ENCODE measurements at regions not wholly inside any gene's neighbourhood (a gene's known extent, or its start where the extent isn't known, plus 50 kb on each side); places are given as distances from the start of the nearest gene placed in this dataset.

DNA sequence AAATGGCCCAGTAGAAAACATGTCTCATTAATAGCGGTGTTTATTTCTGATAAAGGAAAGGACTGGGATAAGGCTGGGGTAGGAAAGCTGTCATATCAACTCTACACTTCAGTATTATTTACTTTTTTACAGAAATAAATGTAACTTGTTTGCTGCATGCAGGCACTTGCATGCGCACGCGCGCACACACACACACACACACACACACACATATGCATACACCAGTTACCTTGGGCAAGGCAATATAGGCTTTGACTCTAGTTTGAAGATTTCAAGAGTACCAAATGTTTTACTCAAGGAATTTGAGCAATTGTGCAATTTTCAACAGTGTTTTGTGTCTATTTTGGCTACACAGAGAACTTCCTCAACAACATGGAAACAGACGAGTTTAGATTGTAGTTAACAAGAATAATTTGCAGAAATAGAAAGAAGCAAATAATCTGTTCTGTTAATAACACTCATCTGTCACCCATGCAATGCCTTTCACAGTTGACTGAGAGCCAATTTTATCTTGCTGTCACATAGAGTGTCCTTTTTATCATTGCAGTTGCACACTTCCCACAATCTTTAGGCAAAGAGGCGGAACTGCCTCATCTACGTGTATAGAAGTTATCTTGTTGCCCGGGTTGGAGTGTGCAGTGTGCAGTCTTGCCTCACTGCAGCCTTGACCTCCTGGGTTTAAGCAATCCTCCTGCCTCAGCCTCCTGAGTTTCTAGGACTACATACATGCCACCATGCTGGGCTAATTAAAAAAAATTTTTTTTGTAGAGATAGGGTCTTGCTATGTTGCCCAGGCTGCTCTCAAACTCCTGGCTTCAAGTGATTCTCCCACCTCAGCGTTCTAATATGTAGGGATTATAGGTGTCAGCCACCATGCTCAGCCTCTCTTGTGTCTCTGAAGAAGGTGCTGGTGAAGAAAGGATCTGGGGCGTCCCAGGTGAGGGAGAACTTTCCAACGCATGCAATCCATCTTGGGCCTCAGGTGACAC is 64.6 kb upstream of the GPCPD1 start:
- no peaks in the 10 kb centered on the region for H3K27me3 ChIP-seq (replicated peaks; ENCODE audit: control insufficient read depth, insufficient read depth, low read length)
- no peaks in the 10 kb centered on the region for H3K36me3 ChIP-seq (ENCODE audit: control insufficient read depth, insufficient read depth, low read length)
- TF ChIP-seq, protein P1, sequence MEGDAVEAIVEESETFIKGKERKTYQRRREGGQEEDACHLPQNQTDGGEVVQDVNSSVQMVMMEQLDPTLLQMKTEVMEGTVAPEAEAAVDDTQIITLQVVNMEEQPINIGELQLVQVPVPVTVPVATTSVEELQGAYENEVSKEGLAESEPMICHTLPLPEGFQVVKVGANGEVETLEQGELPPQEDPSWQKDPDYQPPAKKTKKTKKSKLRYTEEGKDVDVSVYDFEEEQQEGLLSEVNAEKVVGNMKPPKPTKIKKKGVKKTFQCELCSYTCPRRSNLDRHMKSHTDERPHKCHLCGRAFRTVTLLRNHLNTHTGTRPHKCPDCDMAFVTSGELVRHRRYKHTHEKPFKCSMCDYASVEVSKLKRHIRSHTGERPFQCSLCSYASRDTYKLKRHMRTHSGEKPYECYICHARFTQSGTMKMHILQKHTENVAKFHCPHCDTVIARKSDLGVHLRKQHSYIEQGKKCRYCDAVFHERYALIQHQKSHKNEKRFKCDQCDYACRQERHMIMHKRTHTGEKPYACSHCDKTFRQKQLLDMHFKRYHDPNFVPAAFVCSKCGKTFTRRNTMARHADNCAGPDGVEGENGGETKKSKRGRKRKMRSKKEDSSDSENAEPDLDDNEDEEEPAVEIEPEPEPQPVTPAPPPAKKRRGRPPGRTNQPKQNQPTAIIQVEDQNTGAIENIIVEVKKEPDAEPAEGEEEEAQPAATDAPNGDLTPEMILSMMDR (IDR thresholded peaks at IDR 0.05; ENCODE audit: insufficient read depth in 1 of 2, low read depth in 1 of 2, low read length in 1 of 2, severe bottlenecking in 1 of 2, unreplicated experiment in 1 of 2), result no peak
- no peak overlapping the region for H3K4me3 ChIP-seq (ENCODE audit: low read depth, low read length)
- H3K27ac Mint-ChIP-seq (ENCODE audit: unreplicated experiment), result no peak overlapping the region
- no peaks in the 10 kb centered on the region for H3K4me1 ChIP-seq
- no peaks in the 10 kb centered on the region for H3K27me3 Mint-ChIP-seq (ENCODE audit: insufficient read depth, unreplicated experiment)
- POLR2A ChIA-PET, result no interaction called here
- no peaks in the 10 kb centered on the region for H3K4me1 Mint-ChIP-seq (ENCODE audit: low read depth, unreplicated experiment)
- H3K36me3 Mint-ChIP-seq (ENCODE audit: insufficient read depth, unreplicated experiment), result no peaks in the 10 kb centered on the region
- intact Hi-C loops (cut with micrococcal nuclease; ENCODE audit: unreplicated experiment), result loop anchor here (10.0 kb wide), 1 partner anchor 109 kb away; no protein-coding TSS in a partner anchor
- H3K9me3 ChIP-seq, result no peaks in the 10 kb centered on the region
- BruUV-seq (replicated peaks), result no TSS peak
- CTCF ChIA-PET, result no interaction called here
- H3K9me3 Mint-ChIP-seq (ENCODE audit: unreplicated experiment), result no peaks in the 10 kb centered on the region
- H3K4me3 Mint-ChIP-seq (ENCODE audit: unreplicated experiment), result no peak overlapping the region
- DNase-seq, result no peak

DNA sequence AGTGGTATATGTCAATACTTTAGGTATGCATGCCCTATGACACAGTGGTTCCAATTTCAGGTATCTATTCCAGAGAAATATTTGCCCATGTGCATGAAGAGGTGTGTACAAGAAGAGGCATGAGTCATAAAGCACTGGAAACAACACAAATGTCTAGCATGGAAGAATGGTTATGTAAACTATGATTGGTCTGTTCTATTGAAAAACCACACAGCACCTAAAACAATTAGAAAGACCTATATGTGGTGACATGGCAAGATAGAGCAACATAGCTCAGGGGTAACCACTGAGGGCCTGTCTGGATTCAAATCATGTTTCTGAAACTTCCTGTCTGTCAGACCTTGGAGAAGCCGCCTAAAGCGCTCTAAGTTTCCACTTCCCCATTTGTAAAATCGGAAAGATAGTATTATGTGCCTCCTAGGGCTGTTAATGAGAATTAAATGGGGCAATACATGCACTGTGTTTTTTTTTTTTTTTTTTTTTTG is 63.4 kb upstream of the GPCPD1 start:
- intact Hi-C loops (cut with micrococcal nuclease; ENCODE audit: unreplicated experiment), result loop anchor here (10.0 kb wide), 1 partner anchor 111 kb away; no protein-coding TSS in a partner anchor
- no TSS peak for BruUV-seq (replicated peaks)
- Mint-ChIP-seq H3K4me1 (ENCODE audit: low read depth, unreplicated experiment) (no peaks in the 10 kb centered on the region), H3K36me3 (ENCODE audit: insufficient read depth, unreplicated experiment) (no peaks in the 10 kb centered on the region), H3K27ac (ENCODE audit: unreplicated experiment) (no peak overlapping the region), H3K4me3 (ENCODE audit: unreplicated experiment) (no peak overlapping the region), H3K9me3 (ENCODE audit: unreplicated experiment) (no peaks in the 10 kb centered on the region), H3K27me3 (ENCODE audit: insufficient read depth, unreplicated experiment) (no peaks in the 10 kb centered on the region)
- Histone ChIP-seq H3K4me3 (ENCODE audit: low read depth, low read length) (no peak overlapping the region), H3K9me3 (no peaks in the 10 kb centered on the region), H3K36me3 (ENCODE audit: control insufficient read depth, insufficient read depth, low read length) (no peaks in the 10 kb centered on the region), H3K27me3 (replicated peaks; ENCODE audit: control insufficient read depth, insufficient read depth, low read length) (no peaks in the 10 kb centered on the region), H3K4me1 (no peaks in the 10 kb centered on the region)
- TF ChIP-seq, protein P1 (IDR thresholded peaks at IDR 0.05; ENCODE audit: insufficient read depth in 1 of 2, low read depth in 1 of 2, low read length in 1 of 2, severe bottlenecking in 1 of 2, unreplicated experiment in 1 of 2), result no peak
- ChIA-PET POLR2A (no interaction called here), CTCF (no interaction called here)
- no peak for DNase-seq

DNA sequence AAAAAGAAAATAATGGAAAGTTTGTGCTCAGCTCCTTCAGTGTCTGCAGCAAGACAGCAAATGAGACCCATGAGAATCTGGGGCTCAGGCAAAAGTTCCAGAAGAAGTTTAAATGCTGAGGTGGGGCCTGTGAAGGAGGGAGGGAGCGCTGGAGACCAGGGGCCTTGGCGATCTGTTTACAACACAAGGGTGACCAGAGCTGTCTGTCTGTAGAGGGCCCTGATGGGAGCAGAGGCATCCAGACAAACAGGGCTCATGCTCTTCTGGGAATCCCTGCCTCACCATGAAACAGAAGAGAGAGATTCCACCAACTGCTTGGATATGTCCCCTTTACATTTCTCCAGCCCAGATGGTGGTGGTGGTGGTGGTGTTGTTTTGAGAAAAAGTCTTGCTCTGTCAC is 60.1 kb upstream of the GPCPD1 start:
- no peak for DNase-seq
- TF ChIP-seq, protein P1 (IDR thresholded peaks at IDR 0.05; ENCODE audit: insufficient read depth in 1 of 2, low read depth in 1 of 2, low read length in 1 of 2, severe bottlenecking in 1 of 2, unreplicated experiment in 1 of 2), result no peak
- no peaks in the 10 kb centered on the region for H3K9me3 ChIP-seq
- no peaks in the 10 kb centered on the region for H3K27me3 ChIP-seq (replicated peaks; ENCODE audit: control insufficient read depth, insufficient read depth, low read length)
- no peaks in the 10 kb centered on the region for H3K9me3 Mint-ChIP-seq (ENCODE audit: unreplicated experiment)
- H3K4me1 Mint-ChIP-seq (ENCODE audit: low read depth, unreplicated experiment), result no peaks in the 10 kb centered on the region
- H3K27me3 Mint-ChIP-seq (ENCODE audit: insufficient read depth, unreplicated experiment), result no peaks in the 10 kb centered on the region
- H3K36me3 Mint-ChIP-seq (ENCODE audit: insufficient read depth, unreplicated experiment), result no peaks in the 10 kb centered on the region
- no peaks in the 10 kb centered on the region for H3K36me3 ChIP-seq (ENCODE audit: control insufficient read depth, insufficient read depth, low read length)
- ChIA-PET CTCF (no interaction called here), POLR2A (interaction anchor here (0.6 kb wide), 1 partner anchor 46 kb away, joined by 10 read pairs; no protein-coding TSS in a partner anchor)
- no TSS peak for BruUV-seq (replicated peaks)
- no peak overlapping the region for H3K4me3 ChIP-seq (ENCODE audit: low read depth, low read length)
- intact Hi-C loops (cut with micrococcal nuclease; ENCODE audit: unreplicated experiment), result loop anchor here (10.0 kb wide), 1 partner anchor 114 kb away; no protein-coding TSS in a partner anchor
- no peak overlapping the region for H3K27ac Mint-ChIP-seq (ENCODE audit: unreplicated experiment)
- no peaks in the 10 kb centered on the region for H3K4me1 ChIP-seq
- no peak overlapping the region for H3K4me3 Mint-ChIP-seq (ENCODE audit: unreplicated experiment)
